SK-N-SH (cell line): ENCODE measurements at regions not wholly inside any gene's neighbourhood (a gene's known extent, or its start where the extent isn't known, plus 50 kb on each side); places are given as distances from the start of the nearest gene placed in this dataset.

Experiments
- CTCF ChIA-PET: fragments of 300-600, 350-600 bp; formaldehyde crosslinking; extraction: SDS; loops from one replicate; lab custom pipeline; 2021; lab: Yijun Ruan, JAX
- POLR2A ChIA-PET: fragments of 350-600 bp; sonication (Branson Sonifier 250); formaldehyde crosslinking; extraction: SDS; loops from one replicate; lab custom pipeline; 2020; ENCODE audit warnings: antibody characterized with exemption, inconsistent platforms; lab: Yijun Ruan, JAX
- DNase-seq: peaks from one replicate; pipeline ENCODE4 v3.0.0; 2012
- H2AFZ ChIP-seq: fragments of 200-600 bp; sonication (generic); 2 replicates; pipeline ENCODE4 v1.8.1; 2016; ENCODE audit warnings: antibody characterized with exemption, mild to moderate bottlenecking, low read depth
- H3F3A ChIP-seq: fragments of 200-600 bp; sonication (generic); replicated peaks from 2 replicates; pipeline ENCODE3; 2016; ENCODE audit warnings: antibody characterized with exemption, mild to moderate bottlenecking; ENCODE audit not compliant: insufficient read depth
- H3K27ac ChIP-seq, 2 experiments: fragments of 200-500 bp in 1 of 2; fragments of 200-600 bp in 1 of 2; sonication (Bioruptor generic) in 1 of 2; sonication (generic), shearing (Covaris generic) in 1 of 2; 2 replicates each; pipeline versions ENCODE4 v1.5.1 to v1.6.1; 2014 to 2016; ENCODE audit warnings: low read depth in 2 of 2, inconsistent platforms in 1 of 2, low read length in 1 of 2, mild to moderate bottlenecking in 1 of 2, mixed read lengths in 1 of 2
- H3K27me3 ChIP-seq: fragments of 200-600 bp; sonication (generic), shearing (Covaris generic); 2 replicates; pipeline ENCODE4 v1.6.1; 2016; ENCODE audit warnings: mixed run types; ENCODE audit not compliant: insufficient read depth
- H3K36me3 ChIP-seq, 2 experiments: fragments of 200-500 bp in 1 of 2; fragments of 200-600 bp in 1 of 2; sonication (Bioruptor generic) in 1 of 2; sonication (generic) in 1 of 2; replicated peaks in 1 of 2; 2 replicates each; pipeline versions ENCODE3 to v1.5.1; 2014 to 2016; ENCODE audit warnings: low read length in 1 of 2, mild to moderate bottlenecking in 1 of 2; ENCODE audit not compliant: insufficient read depth in 2 of 2, control insufficient read depth in 1 of 2
- H3K4me1 ChIP-seq, 2 experiments: fragments of 200-500 bp in 1 of 2; fragments of 200-600 bp in 1 of 2; sonication (Bioruptor generic) in 1 of 2; sonication (generic), shearing (Covaris generic) in 1 of 2; 2 replicates each; pipeline versions ENCODE4 v1.5.1 to v1.6.1; 2014 to 2016; ENCODE audit warnings: low read depth in 1 of 2, low read length in 1 of 2, mixed run types in 1 of 2; ENCODE audit not compliant: insufficient read depth in 2 of 2, control insufficient read depth in 1 of 2
- H3K4me2 ChIP-seq: fragments of 200-600 bp; sonication (generic), shearing (Covaris generic); 2 replicates; pipeline ENCODE4 v1.6.1; 2017; ENCODE audit warnings: mixed run types
- H3K4me3 ChIP-seq, 2 experiments: fragments of 200-500 bp in 1 of 2; fragments of 200-600 bp in 1 of 2; sonication (Bioruptor generic) in 1 of 2; sonication (generic), shearing (Covaris generic) in 1 of 2; 2 replicates each; pipeline versions ENCODE4 v1.5.1 to v1.8.1; 2014 to 2016; ENCODE audit warnings: low read depth in 2 of 2, inconsistent platforms in 1 of 2, low read length in 1 of 2, mild to moderate bottlenecking in 1 of 2, mixed read lengths in 1 of 2, moderate library complexity in 1 of 2
- H3K79me2 ChIP-seq: fragments of 200-600 bp; sonication (generic); 2 replicates; pipeline ENCODE4 v1.8.1; 2017; ENCODE audit warnings: mild to moderate bottlenecking; ENCODE audit not compliant: insufficient read depth
- H3K9ac ChIP-seq: fragments of 200-600 bp; sonication (generic); 2 replicates; pipeline ENCODE4 v1.6.1; 2017; ENCODE audit warnings: mixed run types
- H3K9me2 ChIP-seq: fragments of 200-600 bp; sonication (generic); 2 replicates; pipeline ENCODE4 v1.6.1; 2017; ENCODE audit warnings: mixed run types
- H3K9me3 ChIP-seq: fragments of 200-600 bp; sonication (generic); 2 replicates; pipeline ENCODE4 v1.6.1; 2017; ENCODE audit warnings: mixed run types, mild to moderate bottlenecking, moderate library complexity
- H4K20me1 ChIP-seq: fragments of 200-600 bp; sonication (generic); 2 replicates; pipeline ENCODE4 v1.6.1; 2017; ENCODE audit warnings: mild to moderate bottlenecking, mixed run types; ENCODE audit not compliant: insufficient read depth
- CHD2 ChIP-seq: fragments of 150-350 bp; IDR thresholded peaks from 2 replicates; pipeline ENCODE4 v1.6.1; 2018; ENCODE audit warnings: low read length; ENCODE audit not compliant: partially characterized antibody
- CTCF ChIP-seq: fragments of 200-600 bp; sonication (generic); IDR thresholded peaks from 2 replicates; pipeline ENCODE4 v1.6.1; 2017; ENCODE audit warnings: antibody characterized with exemption, mild to moderate bottlenecking, moderate library complexity
- EZH2phosphoT487 ChIP-seq: fragments of 200-600 bp; sonication (generic); IDR thresholded peaks from 2 replicates; pipeline ENCODE4 v1.6.1; 2017; ENCODE audit warnings: low read depth, mixed run types, mild to moderate bottlenecking, antibody characterized with exemption, moderate library complexity, borderline replicate concordance
- FOXJ3 ChIP-seq: sonication (generic); formaldehyde crosslinking; IDR thresholded peaks from 2 replicates; pipeline ENCODE4 v1.5.1; 2020; ENCODE audit warnings: mild to moderate bottlenecking, missing genetic modification reagents
- FOXM1 ChIP-seq: IDR thresholded peaks from 2 replicates; pipeline ENCODE4 v1.4.0; 2012; ENCODE audit warnings: low read depth, mild to moderate bottlenecking
- IRF3 ChIP-seq: fragments of 150-350 bp; IDR thresholded peaks from 2 replicates; pipeline ENCODE4 v1.6.1; 2016; ENCODE audit warnings: mild to moderate bottlenecking, low read depth, low read length
- JUND ChIP-seq: IDR thresholded peaks from 2 replicates; pipeline ENCODE4 v1.4.0; 2012
- MAX ChIP-seq: IDR thresholded peaks from 2 replicates; pipeline ENCODE4 v1.4.0; 2012; ENCODE audit warnings: low read depth
- NFIC ChIP-seq: IDR thresholded peaks from 2 replicates; pipeline ENCODE4 v1.4.0; 2012; ENCODE audit warnings: borderline replicate concordance
- POLR2AphosphoS5 ChIP-seq: IDR thresholded peaks from 2 replicates; pipeline ENCODE4 v1.6.1; 2012; ENCODE audit warnings: low read depth, low read length
- RAD21 ChIP-seq: IDR thresholded peaks from 2 replicates; pipeline ENCODE4 v1.6.1; 2012; ENCODE audit warnings: mild to moderate bottlenecking, low read length
- RCOR1 ChIP-seq: fragments of 150-350 bp; IDR thresholded peaks from 2 replicates; pipeline ENCODE4 v1.6.1; 2017; ENCODE audit warnings: antibody characterized with exemption, low read length
- REST ChIP-seq: IDR thresholded peaks from 2 replicates; pipeline ENCODE4 v1.6.1; 2012; ENCODE audit warnings: mild to moderate bottlenecking, low read depth, low read length, moderate library complexity
- RFX5 ChIP-seq: IDR thresholded peaks from 2 replicates; pipeline ENCODE4 v1.6.1; 2012; ENCODE audit warnings: mild to moderate bottlenecking, improper control_type of control experiment, low read length
- RXRA ChIP-seq: IDR thresholded peaks from 2 replicates; pipeline ENCODE4 v1.4.0; 2012; ENCODE audit warnings: low read depth, mild to moderate bottlenecking, borderline replicate concordance
- SIN3A ChIP-seq: IDR thresholded peaks from 2 replicates; pipeline ENCODE4 v1.6.1; 2012; ENCODE audit warnings: low read depth, mild to moderate bottlenecking, low read length, moderate library complexity, borderline replicate concordance
- TAF1 ChIP-seq: IDR thresholded peaks from 2 replicates; pipeline ENCODE4 v1.6.1; 2012; ENCODE audit warnings: low read depth, mild to moderate bottlenecking, low read length, moderate library complexity, borderline replicate concordance
- TEAD4 ChIP-seq: IDR thresholded peaks from 2 replicates; pipeline ENCODE4 v1.4.0; 2012; ENCODE audit warnings: mild to moderate bottlenecking, borderline replicate concordance; ENCODE audit not compliant: insufficient read depth
- USF2 ChIP-seq: fragments of 150-350 bp; IDR thresholded peaks from 2 replicates; pipeline ENCODE4 v1.6.1; 2017; ENCODE audit warnings: antibody characterized with exemption, low read length, low read depth, borderline replicate concordance
- YY1 ChIP-seq: IDR thresholded peaks from 2 replicates; pipeline ENCODE4 v1.4.0; 2012; ENCODE audit warnings: low read depth, mild to moderate bottlenecking
- WGBS: methylation state at CpG from one replicate; pipeline ENCODE4 v1.1.6; 2017; ENCODE audit warnings: low lambda C conversion rate; 5-methylcytosine and 5-hydroxymethylcytosine counted together

GRCh38 chr12:84787253-84787652 lies 125.3 kb downstream of the SLC6A15 start:
- no peaks in the 10 kb centered on the region for H3K36me3 ChIP-seq
- no peaks in the 10 kb centered on the region for H3F3A ChIP-seq
- no peak overlapping the region for H3K4me3 ChIP-seq
- no peak overlapping the region for H3K9ac ChIP-seq
- no peak overlapping the region for H2AFZ ChIP-seq
- ChIA-PET POLR2A (no interaction called here), CTCF (no interaction called here)
- DNase-seq, result no peak
- TF ChIP-seq YY1, result no peak
- TF ChIP-seq SIN3A, result no peak
- TF ChIP-seq POLR2AphosphoS5, result no peak
- no peak for TF ChIP-seq RAD21
- TF ChIP-seq RCOR1, result no peak
- TF ChIP-seq JUND, result no peak
- no peak for TF ChIP-seq TAF1
- TF ChIP-seq USF2, result no peak
- TF ChIP-seq CHD2, result no peak
- no peak for TF ChIP-seq NFIC
- TF ChIP-seq IRF3, result no peak
- no peak for TF ChIP-seq RFX5
- TF ChIP-seq TEAD4, result no peak
- no peak for TF ChIP-seq FOXJ3 (CRISPR knock-in tag)
- TF ChIP-seq REST, result no peak
- no peak for TF ChIP-seq EZH2phosphoT487
- TF ChIP-seq MAX, result no peak
- TF ChIP-seq FOXM1, result no peak
- no peak for TF ChIP-seq RXRA
- TF ChIP-seq CTCF, result no peak
- 76% methylated on average over 2 of the region's 2 CpGs for WGBS
- H3K4me2 ChIP-seq, result no peak overlapping the region
- H3K9me3 ChIP-seq, result no peaks in the 10 kb centered on the region
- H3K4me1 ChIP-seq, result peaks cover 0 to 8% of the 10 kb centered on the region in 2 experiments; a peak in 1 of 4 replicates
- no peaks in the 10 kb centered on the region for H3K9me2 ChIP-seq
- H3K79me2 ChIP-seq, result no peaks in the 10 kb centered on the region
- H3K27ac ChIP-seq, result no peak overlapping the region
- no peaks in the 10 kb centered on the region for H4K20me1 ChIP-seq
- no peaks in the 10 kb centered on the region for H3K27me3 ChIP-seq
